Cardiac muscle cell (in vitro differentiated cells and primary cell): ENCODE measurements at regions not wholly inside any gene's neighbourhood (a gene's known extent, or its start where the extent isn't known, plus 50 kb on each side); places are given as distances from the start of the nearest gene placed in this dataset.

ENCODE experiments used
- DNase-seq, 2 donors: peaks; one replicate each; pipeline versions ENCODE4 v3.0.0 to v3.0.0-alpha.2; 2010 to 2017; ENCODE audit warnings: low read depth in 1 of 2, low spot score in 1 of 2
- H3K27ac ChIP-seq: fragments of 200-600 bp; sonication (generic); 2 replicates; pipeline ENCODE4 v1.5.1; 2016
- H3K27me3 ChIP-seq: fragments of 200-600 bp; sonication (generic); 2 replicates; pipeline ENCODE4 v1.6.0; 2016; ENCODE audit warnings: control low read depth
- H3K36me3 ChIP-seq: fragments of 200-600 bp; sonication (generic); 2 replicates; pipeline ENCODE4 v1.5.1; 2016; ENCODE audit warnings: control low read depth
- H3K4me1 ChIP-seq: fragments of 200-600 bp; sonication (generic); 2 replicates; pipeline ENCODE4 v1.8.1; 2017; ENCODE audit warnings: low read depth, mild to moderate bottlenecking, mixed run types
- H3K4me3 ChIP-seq: fragments of 200-600 bp; sonication (generic); 2 replicates; pipeline ENCODE4 v1.5.1; 2016; ENCODE audit warnings: mild to moderate bottlenecking
- H3K9me3 ChIP-seq: fragments of 200-600 bp; sonication (generic); 2 replicates; pipeline ENCODE4 v1.5.1; 2017; ENCODE audit warnings: low read depth, mild to moderate bottlenecking, control low read depth
- TF ChIP-seq, protein P1 (sequence below): IDR thresholded peaks from 2 replicates; pipeline ENCODE4 v1.5.1; 2012; ENCODE audit warnings: low read depth, mild to moderate bottlenecking, low read length

DNA sequence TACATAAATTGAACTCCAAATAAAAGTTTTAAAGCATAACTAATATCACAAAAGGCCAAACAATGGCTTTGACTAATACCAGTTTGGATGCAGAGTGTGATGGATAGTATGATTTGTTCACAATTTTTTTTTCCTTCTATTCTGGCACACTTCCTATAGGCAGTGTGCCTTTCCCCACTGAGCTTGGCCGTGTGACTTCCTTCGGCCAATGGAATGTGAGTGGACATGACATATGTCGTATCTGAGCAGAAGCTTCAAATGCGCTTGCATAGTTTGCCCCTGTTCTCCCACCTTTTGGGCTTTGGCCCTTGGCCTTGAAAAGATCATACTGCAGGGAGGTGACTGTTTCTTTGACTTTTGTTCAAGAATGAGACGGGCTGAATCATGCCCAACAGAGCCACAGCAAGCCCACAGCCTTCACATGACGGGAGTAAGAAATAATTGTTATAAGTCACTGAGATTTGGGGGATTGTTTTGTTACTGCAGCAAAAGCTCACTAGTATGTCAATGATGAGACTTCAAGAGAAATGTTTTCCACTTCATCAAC is 279.9 kb upstream of the NEBL start:
- no peaks in the 10 kb centered on the region for H3K9me3 ChIP-seq
- TF ChIP-seq, protein P1, sequence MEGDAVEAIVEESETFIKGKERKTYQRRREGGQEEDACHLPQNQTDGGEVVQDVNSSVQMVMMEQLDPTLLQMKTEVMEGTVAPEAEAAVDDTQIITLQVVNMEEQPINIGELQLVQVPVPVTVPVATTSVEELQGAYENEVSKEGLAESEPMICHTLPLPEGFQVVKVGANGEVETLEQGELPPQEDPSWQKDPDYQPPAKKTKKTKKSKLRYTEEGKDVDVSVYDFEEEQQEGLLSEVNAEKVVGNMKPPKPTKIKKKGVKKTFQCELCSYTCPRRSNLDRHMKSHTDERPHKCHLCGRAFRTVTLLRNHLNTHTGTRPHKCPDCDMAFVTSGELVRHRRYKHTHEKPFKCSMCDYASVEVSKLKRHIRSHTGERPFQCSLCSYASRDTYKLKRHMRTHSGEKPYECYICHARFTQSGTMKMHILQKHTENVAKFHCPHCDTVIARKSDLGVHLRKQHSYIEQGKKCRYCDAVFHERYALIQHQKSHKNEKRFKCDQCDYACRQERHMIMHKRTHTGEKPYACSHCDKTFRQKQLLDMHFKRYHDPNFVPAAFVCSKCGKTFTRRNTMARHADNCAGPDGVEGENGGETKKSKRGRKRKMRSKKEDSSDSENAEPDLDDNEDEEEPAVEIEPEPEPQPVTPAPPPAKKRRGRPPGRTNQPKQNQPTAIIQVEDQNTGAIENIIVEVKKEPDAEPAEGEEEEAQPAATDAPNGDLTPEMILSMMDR = no peak

DNA sequence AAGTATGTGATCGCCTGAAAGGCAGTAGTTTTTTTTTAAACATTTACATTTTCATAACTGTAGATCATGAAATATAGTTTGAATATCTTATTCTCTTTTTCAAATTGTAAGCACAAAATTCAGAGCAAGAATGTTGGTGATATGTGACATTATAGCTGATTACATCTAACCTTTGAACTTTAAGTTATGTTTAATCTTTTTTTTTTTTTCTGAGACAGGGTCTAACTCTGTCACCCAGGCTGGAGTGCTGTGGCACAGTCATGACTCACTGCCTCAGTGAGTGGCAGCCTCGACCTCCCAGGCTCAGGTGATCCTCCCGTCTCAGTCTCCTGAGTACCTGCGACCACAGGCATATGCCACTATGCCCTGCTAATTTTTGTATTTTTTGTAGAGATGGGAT is 278.7 kb upstream of the NEBL start:
- Histone ChIP-seq H3K27me3 (peaks cover 19% of the 10 kb centered on the region), H3K4me3 (no peak overlapping the region), H3K9me3 (no peaks in the 10 kb centered on the region), H3K36me3 (no peaks in the 10 kb centered on the region), H3K27ac (no peak overlapping the region), H3K4me1 (no peaks in the 10 kb centered on the region)
- TF ChIP-seq, protein P1 = no peak
- no peak for DNase-seq

More for the DNA sequence above, 279.9 kb upstream of the NEBL start:
- Histone ChIP-seq H3K4me3 (no peak overlapping the region), H3K27ac (no peak overlapping the region), H3K4me1 (no peaks in the 10 kb centered on the region), H3K27me3 (peaks cover 19% of the 10 kb centered on the region), H3K36me3 (no peaks in the 10 kb centered on the region)
- no peak for DNase-seq

DNA sequence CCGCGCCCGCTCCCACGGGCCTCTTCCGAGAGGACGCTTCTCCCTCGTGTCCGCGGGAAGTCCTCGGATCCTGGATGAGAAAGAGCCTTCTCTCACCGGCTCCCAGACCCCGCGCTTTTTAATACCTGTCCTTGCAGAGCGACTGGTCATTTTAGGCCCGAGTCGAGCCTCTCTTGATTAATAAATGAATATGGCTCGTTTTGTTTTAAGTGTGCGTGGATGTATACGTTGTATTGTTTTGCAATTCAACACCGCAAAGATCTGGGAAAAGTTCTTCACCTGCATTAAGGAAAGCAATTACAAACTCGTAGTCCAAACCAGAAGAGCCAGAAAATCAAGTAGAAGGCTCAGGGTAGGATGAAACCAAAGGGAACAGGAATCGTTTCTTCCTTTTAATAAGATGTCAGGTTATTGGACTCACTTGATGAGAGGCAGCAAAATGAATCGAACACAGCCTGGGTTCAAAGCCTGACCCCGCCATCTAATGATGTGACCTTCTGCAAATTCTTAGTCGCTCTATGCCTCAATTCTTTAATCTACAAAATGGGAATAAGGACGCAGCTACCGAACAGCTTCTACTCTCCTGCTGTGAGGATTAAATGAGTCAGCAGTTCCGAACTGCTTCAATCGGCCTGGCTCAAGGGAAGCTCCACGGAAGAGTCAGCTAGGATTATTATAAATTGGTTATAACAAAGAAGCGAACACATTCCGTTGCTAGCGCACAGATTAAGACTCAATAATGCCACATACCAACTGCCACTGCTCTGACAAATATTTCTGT is 277.8 kb upstream of the NEBL start:
- H3K36me3 ChIP-seq = no peaks in the 10 kb centered on the region
- H3K27ac ChIP-seq = no peak overlapping the region
- no peaks in the 10 kb centered on the region for H3K4me1 ChIP-seq
- TF ChIP-seq, protein P1 = no peak
- H3K27me3 ChIP-seq = peaks cover 19% of the 10 kb centered on the region
- peak overlapping the region; percentile 78 for H3K4me3 ChIP-seq
- no peak for DNase-seq
- no peaks in the 10 kb centered on the region for H3K9me3 ChIP-seq

DNA sequence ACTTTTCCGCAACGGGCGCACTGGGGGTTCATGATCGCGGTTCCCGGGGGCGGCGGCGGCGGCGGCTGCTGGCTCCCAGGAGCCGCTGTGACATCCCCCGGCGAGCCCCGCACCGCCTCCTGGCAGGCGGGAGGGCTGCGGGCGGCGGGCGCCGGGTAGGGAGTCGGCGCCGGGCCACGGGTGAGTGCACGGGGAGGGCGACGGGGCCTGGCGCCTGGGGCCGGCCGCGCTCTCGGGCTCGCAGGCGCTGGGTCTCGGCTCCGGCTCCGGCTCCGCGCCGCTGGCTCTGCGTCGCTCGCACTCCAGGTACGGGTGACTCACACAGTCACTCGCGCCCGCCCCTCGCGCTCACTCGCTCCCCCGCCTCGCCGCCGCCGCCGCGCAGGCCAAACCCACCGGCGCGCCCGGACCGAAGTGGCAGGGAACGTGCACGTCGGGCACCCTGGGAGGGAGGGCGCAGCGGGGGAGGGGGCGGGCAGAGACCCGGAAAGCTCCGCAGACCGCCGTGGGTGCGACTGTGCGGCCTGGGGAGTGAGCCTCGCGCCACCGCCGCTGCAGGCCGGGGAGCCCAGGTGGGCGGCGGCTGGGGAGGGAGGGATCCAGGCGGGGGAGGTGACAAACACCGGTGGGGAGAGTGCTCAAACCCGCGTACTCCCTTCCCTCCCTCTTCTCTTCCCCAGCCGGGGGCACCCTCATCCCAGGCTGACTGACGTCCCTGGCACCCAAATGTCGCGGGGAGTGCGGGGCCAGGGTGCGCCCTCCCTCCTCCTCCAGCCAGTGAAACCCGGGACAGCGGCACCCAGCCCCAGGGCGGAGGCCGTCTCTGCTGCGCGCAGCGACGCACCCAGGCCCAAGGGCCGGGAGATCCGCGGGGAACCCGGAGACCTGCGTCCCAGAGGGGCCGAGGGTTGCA is 276.9 kb upstream of the NEBL start:
- no peaks in the 10 kb centered on the region for H3K36me3 ChIP-seq
- no peaks in the 10 kb centered on the region for H3K4me1 ChIP-seq
- TF ChIP-seq, protein P1 = no peak
- H3K27ac ChIP-seq = peak overlapping the region; percentile 15
- H3K27me3 ChIP-seq = peaks cover 19% of the 10 kb centered on the region
- H3K9me3 ChIP-seq = no peaks in the 10 kb centered on the region
- peak overlapping the region; percentile 78 for H3K4me3 ChIP-seq
- peak; percentile 61 to 81 for DNase-seq

DNA sequence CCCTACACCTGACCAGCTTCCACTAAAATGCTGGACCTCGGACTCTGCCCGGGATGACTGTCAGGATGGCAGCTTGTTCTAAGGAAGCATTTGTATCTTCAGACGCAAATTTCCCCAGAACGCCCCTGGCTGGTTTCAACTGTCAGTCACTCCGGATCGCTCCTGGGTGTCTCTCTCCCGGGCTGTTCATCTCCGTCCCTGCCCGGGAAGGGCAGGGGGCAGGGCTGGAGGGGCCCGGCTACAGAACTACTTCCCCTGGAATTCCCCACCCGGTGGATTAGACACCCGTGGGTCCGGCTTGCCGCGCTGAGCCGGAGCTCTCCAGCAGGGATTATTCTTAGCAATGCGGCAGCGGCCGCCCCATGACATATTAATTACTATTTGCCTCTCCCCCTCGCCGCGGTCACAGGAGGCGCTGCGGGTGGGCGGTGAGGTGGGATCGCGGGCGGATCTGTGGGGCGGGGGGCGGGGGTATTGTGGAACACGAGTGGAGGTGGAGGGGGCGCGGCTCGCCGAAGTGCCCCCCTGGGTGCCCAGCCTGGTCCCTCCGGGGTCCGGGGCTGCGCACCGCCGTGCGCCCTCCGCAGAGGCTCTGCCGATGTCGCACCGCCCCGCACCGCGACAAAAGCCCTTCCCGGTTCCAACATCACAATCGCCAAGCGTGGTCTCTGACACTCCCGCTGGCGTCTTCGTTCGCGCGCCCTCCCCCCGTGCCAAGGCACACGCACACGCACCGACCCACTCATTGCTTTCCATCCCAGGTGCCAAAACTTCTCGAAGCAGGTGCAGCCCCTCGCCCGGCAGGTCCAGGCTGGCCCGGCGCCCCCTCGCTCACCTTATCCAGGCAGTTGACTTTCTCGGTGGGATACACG is 276.1 kb upstream of the NEBL start:
- TF ChIP-seq, protein P1 = no peak
- peaks cover 19% of the 10 kb centered on the region for H3K27me3 ChIP-seq
- H3K36me3 ChIP-seq = no peaks in the 10 kb centered on the region
- H3K27ac ChIP-seq = no peak overlapping the region
- DNase-seq = peak; percentile 33 to 51
- H3K9me3 ChIP-seq = no peaks in the 10 kb centered on the region
- peak overlapping the region; percentile 78 for H3K4me3 ChIP-seq
- H3K4me1 ChIP-seq = no peaks in the 10 kb centered on the region
